HG03060 (cell line): ENCODE measurements at regions not wholly inside any gene's neighbourhood (a gene's known extent, or its start where the extent isn't known, plus 50 kb on each side); places are given as distances from the start of the nearest gene placed in this dataset.

Source experiments
- ATAC-seq: cut with Tn5 transposase; IDR thresholded peaks from one replicate; pipeline ENCODE4 v1.9.1; 2021; ENCODE audit warnings: low read depth, moderate number of reproducible peaks; ENCODE audit not compliant: unreplicated experiment

- ATAC-seq = no peak
These were observed 1392.8 kb upstream of the TENM3 start for GRCh38 chr4:180850318-180850940.

GRCh38 chr4:180852738-180853137 lies 1390.5 kb upstream of the TENM3 start:
- ATAC-seq = no peak

GRCh38 chr4:180855184-180855583 lies 1388.0 kb upstream of the TENM3 start:
- ATAC-seq = no peak

GRCh38 chr4:180860089-180860720 lies 1383.0 kb upstream of the TENM3 start:
- ATAC-seq = no peak

DNA sequence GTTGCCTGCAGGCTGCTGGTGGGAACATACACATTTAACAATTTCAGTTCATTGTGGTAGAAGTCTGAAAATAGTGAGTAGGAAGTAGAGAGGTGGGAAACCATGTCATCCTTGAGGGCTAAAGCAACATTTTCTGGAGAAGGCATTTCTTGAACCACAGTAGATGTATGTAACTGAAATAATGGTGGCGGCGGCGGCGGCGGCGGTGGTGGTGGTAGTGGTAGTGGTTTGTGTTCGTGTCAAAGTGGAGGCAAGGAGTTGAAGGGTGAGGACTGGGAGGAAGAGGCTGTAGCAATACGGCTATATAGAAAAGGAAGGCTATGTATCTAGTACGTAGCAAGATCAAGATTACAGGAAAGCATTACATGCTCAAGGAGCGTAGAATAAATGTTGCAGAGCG lies 1381.6 kb upstream of the TENM3 start:
- ATAC-seq = no peak

- ATAC-seq = no peak
These were observed 1376.1 kb upstream of the TENM3 start for GRCh38 chr4:180866933-180867643.

DNA sequence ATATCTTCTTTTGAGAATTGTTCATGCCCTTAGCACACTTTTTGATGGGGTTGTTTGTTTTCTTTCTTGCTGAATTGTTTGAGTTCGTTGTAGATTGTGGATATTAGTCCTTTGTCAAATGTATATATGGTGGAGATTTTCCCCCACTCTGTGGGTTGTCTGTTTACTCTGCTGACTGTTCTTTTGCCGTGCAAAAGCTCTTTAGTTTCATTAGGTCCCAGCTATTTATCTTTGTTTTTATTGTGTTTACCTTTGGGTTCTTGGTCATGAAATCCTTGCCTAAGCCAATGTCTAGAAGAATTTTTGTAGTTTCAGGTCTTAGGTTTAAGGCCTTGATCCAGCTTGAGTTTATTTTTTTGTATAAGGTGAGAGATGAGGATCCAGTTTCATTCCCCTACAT lies 1372.6 kb upstream of the TENM3 start:
- ATAC-seq = no peak

- no peak for ATAC-seq
These were observed 1344.9 kb upstream of the TENM3 start for GRCh38 chr4:180898305-180898704.

DNA sequence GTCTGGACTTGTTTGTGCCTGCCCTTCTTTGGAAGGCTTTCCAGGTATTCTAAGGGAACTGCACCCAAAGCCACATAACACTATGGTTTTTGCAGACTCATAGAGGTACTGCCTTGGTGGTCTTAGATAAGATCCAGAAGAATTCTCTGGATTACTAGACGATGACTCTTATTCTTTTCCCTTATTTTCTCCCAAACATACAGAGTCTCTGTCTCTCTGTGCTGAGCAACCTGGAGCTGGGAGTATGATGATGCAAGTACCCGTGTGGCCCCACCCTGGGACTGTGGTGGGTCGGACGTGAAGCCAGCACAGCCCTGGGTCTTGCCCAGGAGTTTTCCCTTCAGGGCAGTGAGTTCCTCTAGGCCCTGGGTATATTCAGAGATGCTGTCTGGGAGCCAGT lies 1342.4 kb upstream of the TENM3 start:
- no peak for ATAC-seq

DNA sequence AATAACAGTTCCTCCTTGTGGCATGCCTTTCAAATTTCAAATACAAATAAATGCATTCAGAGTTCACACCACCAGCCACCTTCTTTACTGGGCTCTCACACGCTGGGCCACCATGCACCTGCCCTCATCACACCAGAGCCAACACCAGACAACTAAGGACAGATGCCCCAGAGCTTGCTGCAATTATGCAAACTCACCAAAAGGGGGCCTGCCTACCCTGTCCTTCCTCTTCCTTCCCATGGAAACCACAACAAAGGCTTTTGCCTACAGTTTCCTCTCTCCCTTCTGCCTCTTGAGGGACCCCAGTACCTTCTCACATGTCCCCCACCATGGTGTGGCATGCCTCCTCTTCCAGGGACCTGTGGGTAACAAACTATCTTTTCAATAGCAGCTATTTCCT lies 1333.9 kb upstream of the TENM3 start:
- ATAC-seq = no peak

DNA sequence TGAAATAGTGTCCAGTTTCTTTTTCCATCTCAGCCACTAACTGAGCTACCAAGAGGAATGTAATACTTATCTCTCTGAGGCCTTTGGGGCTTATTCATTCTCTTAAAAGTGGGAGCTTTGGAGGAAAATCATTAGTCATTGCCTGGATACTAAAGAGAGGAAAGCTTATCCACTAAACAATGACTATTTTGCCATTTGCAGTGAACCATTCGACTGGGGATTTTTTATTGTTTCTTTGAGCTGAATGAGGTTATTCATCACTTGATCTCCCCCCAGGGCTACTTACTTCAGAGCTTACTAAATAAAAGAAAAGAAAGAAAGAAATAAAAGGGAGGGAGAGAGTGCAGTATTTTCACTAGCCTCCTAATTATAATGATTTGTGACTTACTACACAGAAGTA lies 1329.5 kb upstream of the TENM3 start:
- no peak for ATAC-seq

- no peak for ATAC-seq
These were observed 1319.7 kb upstream of the TENM3 start for GRCh38 chr4:180923486-180923885.

DNA sequence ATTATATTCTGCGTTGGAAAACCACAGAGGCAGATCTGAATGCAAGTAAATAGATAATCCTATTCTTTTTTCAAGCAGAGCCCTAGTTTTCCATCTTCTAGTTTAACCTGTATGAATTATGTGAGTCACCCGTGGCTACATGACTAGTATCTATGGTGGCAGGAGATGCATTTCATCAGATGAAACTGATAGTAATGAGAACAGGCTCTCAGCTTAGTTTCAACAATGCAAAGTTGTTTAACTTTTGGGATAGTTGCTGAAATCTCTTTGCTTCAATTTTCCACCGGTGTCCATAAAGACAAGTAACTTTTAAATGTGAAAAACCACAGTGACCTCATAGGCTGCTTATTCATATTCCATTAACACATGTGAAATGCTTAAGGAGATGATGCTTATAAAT lies 1317.4 kb upstream of the TENM3 start:
- no peak for ATAC-seq

GRCh38 chr4:180926277-180926676 lies 1316.9 kb upstream of the TENM3 start:
- no peak for ATAC-seq

DNA sequence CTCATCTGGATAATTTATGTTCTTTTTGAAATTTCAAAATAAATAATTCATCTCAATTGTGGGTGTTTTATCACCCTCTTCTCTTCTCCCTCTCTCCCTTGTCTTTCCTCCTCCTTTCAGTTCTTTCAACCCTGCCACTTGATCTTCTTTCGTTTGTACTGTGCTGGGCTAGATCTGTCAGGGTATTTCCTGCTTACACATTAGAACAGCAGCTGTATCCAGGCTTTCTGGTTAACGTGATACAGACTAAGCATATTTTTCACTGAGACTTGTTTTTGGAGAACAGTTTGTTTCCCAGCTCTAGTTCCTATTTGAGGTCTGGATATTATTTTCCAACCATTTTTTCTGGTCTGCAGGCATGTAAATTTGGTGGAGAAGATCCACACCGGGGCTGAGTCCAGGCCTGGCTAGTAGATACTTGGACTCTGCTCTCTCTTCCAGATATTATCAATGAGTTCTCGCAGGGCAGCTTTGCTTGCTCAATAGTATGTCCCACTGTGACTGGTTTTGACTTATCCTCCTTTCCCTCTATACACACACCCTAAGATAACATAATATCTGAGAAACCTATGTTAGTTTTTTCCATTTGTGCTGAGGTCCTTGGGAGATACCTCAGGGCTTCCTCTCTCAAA lies 1310.7 kb upstream of the TENM3 start:
- ATAC-seq = no peak

DNA sequence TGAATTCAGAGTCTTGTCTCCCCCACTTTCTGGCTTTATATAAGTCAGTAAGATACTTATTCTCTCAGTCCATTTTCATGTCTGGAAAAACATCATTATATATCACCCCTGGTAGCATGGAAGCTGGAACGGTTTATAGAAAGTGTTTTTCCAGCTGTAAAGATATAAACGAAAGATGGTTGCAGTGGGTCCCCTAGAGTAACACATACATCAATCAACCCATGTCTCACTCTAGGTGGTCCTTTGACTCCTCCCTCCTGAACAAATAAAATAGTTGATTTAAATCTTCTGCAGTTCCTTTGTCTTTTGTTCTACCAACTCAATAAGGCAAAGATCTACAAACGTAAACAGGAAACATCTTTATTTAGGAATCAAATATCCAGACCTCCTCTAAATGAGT lies 1306.1 kb upstream of the TENM3 start:
- no peak for ATAC-seq

DNA sequence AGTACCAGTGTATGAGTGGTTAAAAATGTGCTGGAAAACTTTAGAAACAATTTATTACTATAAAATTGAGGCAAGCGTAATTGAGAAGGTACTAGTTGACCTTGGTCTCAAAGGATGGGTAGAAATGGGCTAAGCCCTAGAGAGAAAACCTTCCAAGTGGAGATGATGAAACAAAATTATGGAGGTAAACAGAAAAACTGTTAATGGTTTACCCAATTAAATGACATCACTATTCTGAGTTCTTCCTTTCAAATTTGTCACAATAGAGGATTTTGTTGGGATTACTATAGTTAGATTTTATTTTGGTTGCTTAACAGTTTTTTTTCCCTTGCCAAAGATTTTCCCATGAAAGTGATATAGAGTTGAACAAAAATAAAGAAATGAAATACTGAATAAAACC lies 1302.5 kb upstream of the TENM3 start:
- no peak for ATAC-seq

DNA sequence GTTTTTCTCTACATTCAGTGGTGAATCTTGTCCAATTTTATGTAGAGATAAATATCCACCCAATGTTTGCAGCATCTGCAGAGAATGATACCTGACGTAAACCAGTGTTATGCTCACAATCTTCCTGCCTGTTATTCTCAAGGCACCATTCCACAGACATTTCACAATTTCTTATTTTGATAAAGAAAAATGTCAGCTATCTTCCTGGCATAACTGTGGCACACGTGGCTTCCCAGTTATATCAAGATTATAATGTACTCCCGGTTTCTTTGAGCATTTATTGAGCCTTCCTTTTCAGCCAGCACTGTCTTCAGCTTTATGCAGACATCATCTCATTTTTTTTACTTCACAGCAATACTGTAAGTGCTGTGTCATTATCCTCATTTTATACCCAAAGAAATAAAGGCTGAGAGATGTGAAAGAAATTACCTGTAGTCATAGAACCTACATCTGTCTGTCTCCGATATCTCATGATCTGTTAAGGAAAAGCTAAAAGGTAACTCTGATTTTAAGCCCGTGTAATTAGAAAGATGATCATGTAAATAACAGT lies 1300.8 kb upstream of the TENM3 start:
- no peak for ATAC-seq

- no peak for ATAC-seq
These were observed 1297.0 kb upstream of the TENM3 start for GRCh38 chr4:180946188-180946587.

- no peak for ATAC-seq
These were observed 1295.8 kb upstream of the TENM3 start for GRCh38 chr4:180947425-180947824.
